HCT116 (cell line): ENCODE measurements at regions not wholly inside any gene's neighbourhood (a gene's known extent, or its start where the extent isn't known, plus 50 kb on each side); places are given as distances from the start of the nearest gene placed in this dataset.

ENCODE experiments used
- EGR1 ChIP-seq: IDR thresholded peaks from 2 replicates; pipeline ENCODE4 v1.6.1; 2012; ENCODE audit warnings: low read depth
- EZH2 ChIP-seq: fragments of 200-600 bp; sonication (generic); IDR thresholded peaks from 2 replicates; pipeline ENCODE4 v1.6.1; 2017; ENCODE audit warnings: antibody characterized with exemption, mixed run types
- EZH2phosphoT487 ChIP-seq: fragments of 200-600 bp; IDR thresholded peaks from 2 replicates; pipeline ENCODE4 v1.6.1; 2018; ENCODE audit warnings: antibody characterized with exemption, borderline replicate concordance
- FOSL1 ChIP-seq: IDR thresholded peaks from 2 replicates; pipeline ENCODE4 v1.6.1; 2012; ENCODE audit warnings: low read depth
- POLR2A ChIP-seq: IDR thresholded peaks from 2 replicates; pipeline ENCODE4 v1.7.0; 2011; ENCODE audit warnings: borderline replicate concordance; ENCODE audit not compliant: insufficient read depth, insufficient read length; ENCODE audit errors: extremely low read depth
- POLR2AphosphoS5 ChIP-seq: IDR thresholded peaks from 2 replicates; pipeline ENCODE4 v1.6.1; 2011; ENCODE audit warnings: mild to moderate bottlenecking, low read depth, low read length, moderate library complexity
- RAD21 ChIP-seq: IDR thresholded peaks from 2 replicates; pipeline ENCODE4 v1.6.1; 2012; ENCODE audit warnings: low read depth, mild to moderate bottlenecking
- REST ChIP-seq: IDR thresholded peaks from 2 replicates; pipeline ENCODE4 v1.6.1; 2012; ENCODE audit warnings: low read depth
- SIN3A ChIP-seq: IDR thresholded peaks from 2 replicates; pipeline ENCODE4 v1.6.1; 2012; ENCODE audit warnings: low read depth
- SP1 ChIP-seq: IDR thresholded peaks from 2 replicates; pipeline ENCODE4 v1.6.1; 2012; ENCODE audit warnings: low read depth
- SRF ChIP-seq: IDR thresholded peaks from 2 replicates; pipeline ENCODE4 v1.6.1; 2012; ENCODE audit warnings: low read depth
- YY1 ChIP-seq: IDR thresholded peaks from 2 replicates; pipeline ENCODE4 v1.6.1; 2011; ENCODE audit warnings: low read length, low read depth, moderate library complexity, mild to moderate bottlenecking; ENCODE audit not compliant: insufficient replicate concordance; ENCODE audit errors: extremely low read depth
- TF ChIP-seq, protein P1 (sequence below), 3 experiments: fragments of 200-600 bp in 1 of 3; sonication (generic) in 1 of 3; IDR thresholded peaks in 2 of 3; conservative IDR thresholded peaks in 1 of 3; 2 replicates each; pipeline ENCODE4 v1.5.1; 2012 to 2017; ENCODE audit warnings: low read depth in 2 of 3, low read length in 2 of 3, antibody characterized with exemption in 1 of 3, borderline replicate concordance in 1 of 3, control low read depth in 1 of 3, mild to moderate bottlenecking in 1 of 3, mixed read lengths in 1 of 3, mixed run types in 1 of 3, moderate library complexity in 1 of 3; ENCODE audit not compliant: insufficient read depth in 1 of 3
- TF ChIP-seq, protein P2 (sequence below): IDR thresholded peaks from 2 replicates; pipeline ENCODE4 v1.6.1; 2011; ENCODE audit warnings: mild to moderate bottlenecking, low read length, moderate library complexity; ENCODE audit not compliant: insufficient replicate concordance; ENCODE audit errors: extremely low read depth

GRCh38 chr11:91794146-91794545 lies 430.5 kb upstream of the FAT3 start:
- TF ChIP-seq EGR1 (no peak), YY1 (no peak), POLR2A (no peak), RAD21 (no peak), FOSL1 (no peak), EZH2 (no peak), REST (no peak), POLR2AphosphoS5 (no peak), SRF (no peak), EZH2phosphoT487 (no peak), SP1 (no peak), SIN3A (no peak)
- TF ChIP-seq, protein P1, sequence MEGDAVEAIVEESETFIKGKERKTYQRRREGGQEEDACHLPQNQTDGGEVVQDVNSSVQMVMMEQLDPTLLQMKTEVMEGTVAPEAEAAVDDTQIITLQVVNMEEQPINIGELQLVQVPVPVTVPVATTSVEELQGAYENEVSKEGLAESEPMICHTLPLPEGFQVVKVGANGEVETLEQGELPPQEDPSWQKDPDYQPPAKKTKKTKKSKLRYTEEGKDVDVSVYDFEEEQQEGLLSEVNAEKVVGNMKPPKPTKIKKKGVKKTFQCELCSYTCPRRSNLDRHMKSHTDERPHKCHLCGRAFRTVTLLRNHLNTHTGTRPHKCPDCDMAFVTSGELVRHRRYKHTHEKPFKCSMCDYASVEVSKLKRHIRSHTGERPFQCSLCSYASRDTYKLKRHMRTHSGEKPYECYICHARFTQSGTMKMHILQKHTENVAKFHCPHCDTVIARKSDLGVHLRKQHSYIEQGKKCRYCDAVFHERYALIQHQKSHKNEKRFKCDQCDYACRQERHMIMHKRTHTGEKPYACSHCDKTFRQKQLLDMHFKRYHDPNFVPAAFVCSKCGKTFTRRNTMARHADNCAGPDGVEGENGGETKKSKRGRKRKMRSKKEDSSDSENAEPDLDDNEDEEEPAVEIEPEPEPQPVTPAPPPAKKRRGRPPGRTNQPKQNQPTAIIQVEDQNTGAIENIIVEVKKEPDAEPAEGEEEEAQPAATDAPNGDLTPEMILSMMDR (IDR thresholded peaks at IDR 0.05 in 2 of 3, conservative IDR thresholded peaks at IDR 0.05 in 1 of 3; ENCODE audit: borderline replicate concordance in 1 of 3, insufficient read depth in 1 of 3, low read depth in 2 of 3, low read length in 2 of 3), result no peak
- TF ChIP-seq, protein P2, sequence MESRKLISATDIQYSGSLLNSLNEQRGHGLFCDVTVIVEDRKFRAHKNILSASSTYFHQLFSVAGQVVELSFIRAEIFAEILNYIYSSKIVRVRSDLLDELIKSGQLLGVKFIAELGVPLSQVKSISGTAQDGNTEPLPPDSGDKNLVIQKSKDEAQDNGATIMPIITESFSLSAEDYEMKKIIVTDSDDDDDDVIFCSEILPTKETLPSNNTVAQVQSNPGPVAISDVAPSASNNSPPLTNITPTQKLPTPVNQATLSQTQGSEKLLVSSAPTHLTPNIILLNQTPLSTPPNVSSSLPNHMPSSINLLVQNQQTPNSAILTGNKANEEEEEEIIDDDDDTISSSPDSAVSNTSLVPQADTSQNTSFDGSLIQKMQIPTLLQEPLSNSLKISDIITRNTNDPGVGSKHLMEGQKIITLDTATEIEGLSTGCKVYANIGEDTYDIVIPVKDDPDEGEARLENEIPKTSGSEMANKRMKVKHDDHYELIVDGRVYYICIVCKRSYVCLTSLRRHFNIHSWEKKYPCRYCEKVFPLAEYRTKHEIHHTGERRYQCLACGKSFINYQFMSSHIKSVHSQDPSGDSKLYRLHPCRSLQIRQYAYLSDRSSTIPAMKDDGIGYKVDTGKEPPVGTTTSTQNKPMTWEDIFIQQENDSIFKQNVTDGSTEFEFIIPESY, result no peak
